ENCODE measurements at regions not wholly inside any gene's neighbourhood (a gene's known extent, or its start where the extent isn't known, plus 50 kb on each side); places are given as distances from the start of the nearest gene placed in this dataset.

- no peaks in the 10 kb centered on the region for H3K27me3 Mint-ChIP-seq (ENCODE audit: insufficient read depth, unreplicated experiment)
- ChIA-PET POLR2A (no interaction called here), CTCF (no interaction called here)
- BruUV-seq (replicated peaks) = no TSS peak
- Histone ChIP-seq H3K4me3 (ENCODE audit: low read depth, low read length) (no peak overlapping the region), H3K36me3 (ENCODE audit: control insufficient read depth, insufficient read depth, low read length) (no peaks in the 10 kb centered on the region), H3K4me1 (no peaks in the 10 kb centered on the region), H3K27me3 (replicated peaks; ENCODE audit: control insufficient read depth, insufficient read depth, low read length) (no peaks in the 10 kb centered on the region), H3K9me3 (no peaks in the 10 kb centered on the region)
- no peak overlapping the region for H3K27ac Mint-ChIP-seq (ENCODE audit: unreplicated experiment)
- H3K4me3 Mint-ChIP-seq (ENCODE audit: unreplicated experiment) = no peak overlapping the region
- no peak for DNase-seq
- no peak for TF ChIP-seq CTCF (IDR thresholded peaks at IDR 0.05; ENCODE audit: insufficient read depth in 1 of 2, low read depth in 1 of 2, low read length in 1 of 2, severe bottlenecking in 1 of 2, unreplicated experiment in 1 of 2)
- no peaks in the 10 kb centered on the region for H3K4me1 Mint-ChIP-seq (ENCODE audit: low read depth, unreplicated experiment)
- no peaks in the 10 kb centered on the region for H3K36me3 Mint-ChIP-seq (ENCODE audit: insufficient read depth, unreplicated experiment)
- no peaks in the 10 kb centered on the region for H3K9me3 Mint-ChIP-seq (ENCODE audit: unreplicated experiment)
- intact Hi-C loops (cut with micrococcal nuclease; ENCODE audit: unreplicated experiment) = no loop called here
Measured at GRCh38 chr1:30339866-30340265, 383.5 kb downstream of the MATN1 start.

GRCh38 chr1:30338765-30339164 lies 384.6 kb downstream of the MATN1 start:
- Mint-ChIP-seq H3K36me3 (ENCODE audit: insufficient read depth, unreplicated experiment) (no peaks in the 10 kb centered on the region), H3K27ac (ENCODE audit: unreplicated experiment) (no peak overlapping the region), H3K4me3 (ENCODE audit: unreplicated experiment) (no peak overlapping the region), H3K27me3 (ENCODE audit: insufficient read depth, unreplicated experiment) (no peaks in the 10 kb centered on the region), H3K9me3 (ENCODE audit: unreplicated experiment) (no peaks in the 10 kb centered on the region), H3K4me1 (ENCODE audit: low read depth, unreplicated experiment) (no peaks in the 10 kb centered on the region)
- no peaks in the 10 kb centered on the region for H3K4me1 ChIP-seq
- no TSS peak for BruUV-seq (replicated peaks)
- intact Hi-C loops (cut with micrococcal nuclease; ENCODE audit: unreplicated experiment) = no loop called here
- DNase-seq = no peak
- H3K36me3 ChIP-seq (ENCODE audit: control insufficient read depth, insufficient read depth, low read length) = no peaks in the 10 kb centered on the region
- TF ChIP-seq CTCF (IDR thresholded peaks at IDR 0.05; ENCODE audit: insufficient read depth in 1 of 2, low read depth in 1 of 2, low read length in 1 of 2, severe bottlenecking in 1 of 2, unreplicated experiment in 1 of 2) = no peak
- no peaks in the 10 kb centered on the region for H3K27me3 ChIP-seq (replicated peaks; ENCODE audit: control insufficient read depth, insufficient read depth, low read length)
- no peak overlapping the region for H3K4me3 ChIP-seq (ENCODE audit: low read depth, low read length)
- no peaks in the 10 kb centered on the region for H3K9me3 ChIP-seq
- CTCF ChIA-PET = no interaction called here
- POLR2A ChIA-PET = no interaction called here

- Mint-ChIP-seq H3K27ac (ENCODE audit: unreplicated experiment) (no peak overlapping the region), H3K36me3 (ENCODE audit: insufficient read depth, unreplicated experiment) (no peaks in the 10 kb centered on the region), H3K27me3 (ENCODE audit: insufficient read depth, unreplicated experiment) (no peaks in the 10 kb centered on the region), H3K4me1 (ENCODE audit: low read depth, unreplicated experiment) (no peaks in the 10 kb centered on the region), H3K4me3 (ENCODE audit: unreplicated experiment) (no peak overlapping the region), H3K9me3 (ENCODE audit: unreplicated experiment) (no peaks in the 10 kb centered on the region)
- H3K4me3 ChIP-seq (ENCODE audit: low read depth, low read length) = no peak overlapping the region
- no TSS peak for BruUV-seq (replicated peaks)
- no peaks in the 10 kb centered on the region for H3K27me3 ChIP-seq (replicated peaks; ENCODE audit: control insufficient read depth, insufficient read depth, low read length)
- POLR2A ChIA-PET = no interaction called here
- no peaks in the 10 kb centered on the region for H3K36me3 ChIP-seq (ENCODE audit: control insufficient read depth, insufficient read depth, low read length)
- H3K9me3 ChIP-seq = no peaks in the 10 kb centered on the region
- H3K4me1 ChIP-seq = no peaks in the 10 kb centered on the region
- intact Hi-C loops (cut with micrococcal nuclease; ENCODE audit: unreplicated experiment) = no loop called here
- no peak for DNase-seq
- CTCF ChIA-PET = no interaction called here
- TF ChIP-seq CTCF (IDR thresholded peaks at IDR 0.05; ENCODE audit: insufficient read depth in 1 of 2, low read depth in 1 of 2, low read length in 1 of 2, severe bottlenecking in 1 of 2, unreplicated experiment in 1 of 2) = no peak
Measured at GRCh38 chr1:30337324-30337620, 386.1 kb downstream of the MATN1 start.
